EH (cell line): ENCODE measurements at regions not wholly inside any gene's neighbourhood (a gene's known extent, or its start where the extent isn't known, plus 50 kb on each side); places are given as distances from the start of the nearest gene placed in this dataset.

Experiments used
- DNase-seq: peaks from one replicate; pipeline ENCODE4 v3.0.0-alpha.2; 2015; ENCODE audit warnings: low read depth

- no peak for DNase-seq
Observed at GRCh38 chr4:119823891-119824290, 195.3 kb upstream of the PDE5A start.

DNA sequence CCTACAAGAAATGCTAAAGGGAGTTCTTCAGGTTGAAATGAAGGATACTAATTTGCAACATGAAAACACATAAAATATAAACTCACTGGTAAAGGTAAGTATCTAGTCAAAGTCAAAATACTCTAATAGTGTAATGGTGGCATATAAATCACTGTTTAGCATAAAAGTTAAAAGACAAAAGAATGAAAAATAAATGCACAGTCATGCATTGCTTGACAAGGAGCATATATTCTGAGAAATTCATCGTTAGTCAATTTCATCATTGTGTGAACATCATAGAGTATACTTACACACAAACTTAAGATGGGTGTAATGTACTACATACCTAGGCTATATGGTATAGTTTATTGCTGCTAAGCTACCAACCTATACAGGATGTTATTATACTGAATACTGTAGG is 194.4 kb upstream of the PDE5A start:
- no peak for DNase-seq

DNA sequence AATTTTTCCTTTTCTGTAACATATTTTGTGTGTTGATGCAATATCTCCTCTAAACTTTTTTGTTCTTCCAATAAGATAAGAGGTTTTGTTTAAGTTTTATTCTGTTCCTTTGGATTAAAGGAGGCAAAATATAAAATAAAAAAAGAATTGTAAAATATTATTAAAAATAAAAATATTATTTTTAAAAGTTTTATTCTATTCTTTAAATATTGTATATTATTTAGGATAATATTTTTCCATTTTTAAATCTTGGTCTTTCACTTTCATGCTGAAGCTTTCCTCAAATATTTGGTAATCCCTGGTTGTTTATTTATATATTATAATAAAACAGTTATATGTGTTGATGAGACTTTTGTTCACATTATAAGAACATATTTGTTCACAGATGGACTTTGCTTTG is 187.9 kb upstream of the PDE5A start:
- DNase-seq = no peak

DNA sequence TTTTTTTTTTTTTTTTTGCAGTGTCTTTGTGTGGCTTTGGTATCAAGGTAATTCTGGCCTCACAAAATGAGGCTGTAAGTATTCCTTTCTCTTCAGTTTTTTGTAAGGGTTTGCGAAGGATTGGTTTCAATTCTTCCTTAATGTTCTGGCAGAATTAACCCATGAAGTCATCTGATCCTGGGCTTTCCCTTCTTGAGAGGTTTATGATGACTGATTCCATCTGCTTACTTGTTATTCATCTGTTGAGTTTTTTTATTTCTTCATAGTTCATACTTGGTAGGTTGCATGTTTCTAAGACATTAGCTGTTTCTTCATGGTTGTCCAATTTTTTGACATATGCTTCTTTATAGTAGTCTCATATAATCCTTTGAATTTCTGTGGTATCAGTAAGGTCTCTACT is 181.4 kb upstream of the PDE5A start:
- DNase-seq = no peak

GRCh38 chr4:119804404-119804803 is 175.8 kb upstream of the PDE5A start:
- no peak for DNase-seq

DNA sequence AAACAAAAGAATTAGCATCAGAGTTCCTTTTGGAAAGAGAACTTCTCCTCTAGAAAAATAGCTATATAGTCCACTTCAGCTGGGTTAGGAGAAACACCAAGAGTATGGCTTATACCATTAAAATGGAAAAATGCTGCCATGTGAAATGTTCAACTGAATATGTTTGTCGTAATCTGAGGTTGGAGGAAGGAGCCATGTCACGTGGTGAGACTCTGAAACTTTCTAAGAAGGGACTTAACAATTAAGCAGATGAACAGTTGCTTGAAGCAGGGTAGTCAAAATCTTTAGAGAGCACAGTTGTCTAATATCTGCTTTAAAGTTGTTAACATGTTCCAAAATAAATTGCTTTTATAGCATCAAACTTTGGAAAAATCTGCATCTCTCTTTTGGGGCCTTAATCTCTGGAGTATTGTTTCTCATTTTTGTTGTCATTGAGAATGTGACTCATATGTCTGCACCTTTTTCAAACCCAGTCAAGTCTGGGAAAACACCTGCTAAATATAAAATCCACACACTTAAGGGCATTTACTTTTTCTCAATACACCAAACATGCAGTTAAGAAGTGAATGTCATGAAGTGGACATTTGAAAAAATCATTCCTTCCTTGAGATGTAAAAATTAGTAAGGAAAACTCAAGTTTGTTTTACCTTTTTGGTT is 168.8 kb upstream of the PDE5A start:
- DNase-seq = no peak

DNA sequence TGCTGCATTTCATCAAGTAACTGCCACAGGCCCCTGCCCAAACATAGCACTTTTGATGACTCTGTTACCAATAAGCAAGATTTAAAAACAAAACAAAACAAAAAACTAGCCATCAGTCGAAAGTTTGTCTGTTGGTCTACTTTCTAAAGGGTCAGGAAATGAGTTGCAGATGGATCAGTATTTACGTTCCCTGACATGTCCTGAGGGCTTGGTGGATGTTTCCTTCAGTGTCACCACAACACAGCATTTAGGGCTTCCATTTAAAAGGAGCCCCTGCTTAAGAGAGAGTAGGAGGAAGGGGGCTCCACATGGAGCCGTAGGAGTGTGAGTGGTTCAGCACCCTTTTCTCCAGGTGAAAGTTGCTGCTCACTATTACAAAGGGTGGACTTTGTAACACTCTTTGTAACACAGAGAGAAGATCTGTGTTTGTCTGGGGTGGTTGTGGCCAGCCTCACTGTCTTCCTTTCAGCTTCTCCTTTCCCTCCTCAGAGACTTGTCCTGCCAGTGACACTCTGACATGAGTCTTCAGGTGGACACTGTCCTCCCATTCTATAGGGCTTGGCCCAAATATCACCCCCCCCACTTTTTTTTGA is 167.5 kb upstream of the PDE5A start:
- DNase-seq = peak; percentile 37

- no peak for DNase-seq
Observed at GRCh38 chr4:119794681-119795080, 166.1 kb upstream of the PDE5A start.

- DNase-seq = no peak
Observed at GRCh38 chr4:119794113-119794512, 165.5 kb upstream of the PDE5A start.

- no peak for DNase-seq
Observed at GRCh38 chr4:119788349-119789266, 160.0 kb upstream of the PDE5A start.

DNA sequence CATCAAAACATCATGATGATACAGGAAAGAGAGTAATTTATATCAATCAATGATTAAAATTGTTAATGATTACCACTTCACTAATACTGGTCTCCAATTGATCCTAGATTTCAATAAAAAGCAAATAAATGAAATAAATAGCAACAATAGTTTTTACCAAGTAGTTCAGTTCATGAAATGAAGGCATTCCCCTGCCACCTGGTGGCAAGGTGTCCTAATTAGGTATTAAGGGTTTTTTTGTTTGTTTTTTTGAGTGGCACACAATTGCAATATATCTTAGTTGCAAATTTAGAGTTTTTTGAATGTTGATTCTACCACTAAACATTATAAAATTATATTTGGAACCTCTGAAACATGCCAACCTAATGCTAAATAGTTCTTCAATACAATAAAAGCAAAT is 157.4 kb upstream of the PDE5A start:
- DNase-seq = peak; percentile 31

DNA sequence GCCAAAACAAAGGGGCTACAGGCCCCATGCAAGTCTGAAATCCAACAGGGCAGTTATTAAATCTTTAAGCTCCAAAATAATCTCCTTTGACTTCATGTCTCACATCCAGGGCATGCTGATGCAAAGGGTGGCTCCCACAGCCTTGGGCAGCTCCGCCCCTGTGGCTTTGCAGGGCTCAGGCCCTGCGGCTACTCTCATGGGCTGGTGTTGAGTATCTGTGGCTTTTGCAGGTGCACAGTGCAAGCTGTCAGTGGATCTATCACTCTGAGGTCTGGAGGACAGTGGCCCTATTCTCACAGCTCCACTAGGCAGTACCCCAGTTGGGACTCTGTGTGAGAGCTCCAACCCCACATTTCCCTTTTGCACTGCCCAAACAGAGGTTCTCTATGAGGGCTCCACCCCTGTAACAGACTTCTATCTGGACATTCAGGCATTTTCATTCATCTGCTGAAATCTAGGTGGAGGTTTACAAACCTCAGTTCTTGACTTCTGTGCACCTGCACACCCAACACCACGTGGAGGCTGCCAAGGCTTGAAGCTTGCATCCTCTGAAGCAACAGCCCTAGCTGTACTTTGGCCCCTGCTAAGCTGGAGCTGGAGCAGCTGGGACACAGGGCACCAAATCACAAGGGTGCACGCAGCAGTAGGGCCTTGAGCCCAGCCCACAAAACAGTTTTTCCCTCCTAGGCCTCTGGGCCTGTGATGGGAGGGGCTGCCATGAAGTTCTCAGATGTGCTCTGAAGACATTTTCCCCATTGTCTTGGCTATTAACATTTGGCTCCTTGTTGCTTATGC is 154.8 kb upstream of the PDE5A start:
- no peak for DNase-seq

- no peak for DNase-seq
Observed at GRCh38 chr4:119781044-119781443, 152.4 kb upstream of the PDE5A start.

GRCh38 chr4:119774840-119775239 is 146.2 kb upstream of the PDE5A start:
- DNase-seq = no peak

DNA sequence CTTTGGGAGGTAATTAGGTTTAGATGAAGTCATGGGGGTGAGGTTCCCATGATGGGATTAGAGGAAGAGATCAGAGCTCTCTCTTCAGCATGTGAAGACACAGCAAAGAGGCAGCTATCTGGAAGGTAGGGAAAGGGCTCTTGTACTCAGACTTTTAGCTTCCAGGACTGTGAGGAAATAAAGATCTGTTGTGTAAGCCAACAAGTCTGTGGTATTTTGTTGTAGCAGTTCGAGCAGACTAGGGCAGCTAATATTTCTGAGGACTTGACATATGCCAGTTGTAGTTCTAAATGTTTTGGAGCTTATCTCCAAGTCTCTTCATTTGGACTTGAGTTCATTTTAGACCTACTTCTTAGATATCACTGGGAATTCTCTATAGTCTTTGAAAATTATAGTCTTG is 137.3 kb upstream of the PDE5A start:
- no peak for DNase-seq

DNA sequence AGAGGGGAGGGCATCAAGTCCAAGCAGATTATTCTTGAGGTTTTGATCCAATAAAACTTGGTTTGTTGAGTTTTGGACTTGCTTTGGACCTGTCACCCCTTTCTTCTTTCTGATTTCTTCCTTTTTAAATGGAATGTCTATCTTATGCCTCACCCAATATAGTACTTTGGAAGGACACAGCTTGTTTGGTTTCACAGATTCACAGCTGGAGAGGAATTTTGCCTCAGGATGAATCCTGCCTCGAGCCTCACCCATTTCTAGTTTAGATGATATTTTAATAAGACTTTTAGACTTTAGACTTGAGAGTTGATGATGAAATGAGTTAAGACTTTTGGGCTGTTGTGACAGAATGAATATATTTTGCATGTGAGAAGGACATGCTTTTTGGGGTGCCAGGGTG is 136.9 kb upstream of the PDE5A start:
- DNase-seq = peak; percentile 47

DNA sequence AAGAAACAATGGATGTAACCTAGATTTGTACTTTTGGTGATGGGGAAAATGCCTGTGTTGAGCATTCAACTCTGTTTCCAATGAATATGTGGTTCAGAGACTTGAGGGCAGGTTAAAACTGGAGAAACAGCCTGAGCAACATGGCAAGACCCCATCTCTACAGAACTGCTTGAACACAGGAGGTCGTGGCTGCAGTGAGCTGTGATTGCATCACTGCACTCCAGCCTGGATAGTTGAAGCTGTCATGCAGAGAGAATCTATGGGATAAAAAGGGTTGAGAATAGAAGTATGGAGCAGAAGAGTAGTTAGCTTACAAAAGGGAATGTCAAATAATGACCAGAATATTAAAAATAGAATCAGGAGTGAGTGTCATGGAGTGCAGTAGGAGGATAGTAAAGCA is 134.8 kb upstream of the PDE5A start:
- DNase-seq = no peak

DNA sequence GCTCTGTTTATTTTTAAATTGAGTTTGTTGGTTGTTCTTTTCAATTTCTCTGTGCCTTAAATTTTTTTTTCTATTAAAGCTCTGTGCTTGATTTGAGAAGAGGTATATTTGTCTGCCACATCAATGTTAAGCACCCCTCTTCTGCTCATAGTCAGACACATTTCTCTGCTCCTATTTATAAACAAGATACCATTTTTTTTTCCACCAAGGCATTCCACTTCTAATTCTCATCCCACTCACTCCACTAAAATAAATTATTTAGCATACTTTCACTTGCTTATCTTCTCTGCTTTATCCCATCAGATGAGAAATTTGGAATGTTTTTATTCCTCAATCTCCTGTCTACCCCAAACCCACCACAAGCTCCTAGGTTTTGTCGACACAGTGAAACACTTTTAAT is 127.0 kb upstream of the PDE5A start:
- no peak for DNase-seq

GRCh38 chr4:119752936-119753335 is 124.3 kb upstream of the PDE5A start:
- no peak for DNase-seq

DNA sequence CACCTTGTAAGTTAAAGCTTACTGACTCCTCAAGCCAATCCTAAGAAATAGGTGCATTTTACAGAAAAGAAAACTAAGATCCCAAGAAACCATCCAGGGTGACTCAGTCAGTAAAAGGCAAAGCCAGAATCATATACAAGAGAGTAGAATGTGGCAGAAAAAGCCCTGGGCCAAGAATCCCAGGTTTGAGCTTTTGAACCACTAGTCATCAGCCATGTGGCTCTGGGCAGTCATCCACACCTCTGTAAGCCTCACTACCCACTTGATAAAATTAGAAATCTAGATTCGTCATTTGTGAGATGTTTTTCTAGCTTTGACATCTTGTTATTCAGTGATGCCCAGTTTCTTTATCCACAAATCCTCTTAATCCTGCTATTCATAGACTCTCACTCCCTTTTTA is 122.2 kb upstream of the PDE5A start:
- DNase-seq = peak; percentile 73

- DNase-seq = no peak
Observed at GRCh38 chr4:119750048-119750447, 121.4 kb upstream of the PDE5A start.

DNA sequence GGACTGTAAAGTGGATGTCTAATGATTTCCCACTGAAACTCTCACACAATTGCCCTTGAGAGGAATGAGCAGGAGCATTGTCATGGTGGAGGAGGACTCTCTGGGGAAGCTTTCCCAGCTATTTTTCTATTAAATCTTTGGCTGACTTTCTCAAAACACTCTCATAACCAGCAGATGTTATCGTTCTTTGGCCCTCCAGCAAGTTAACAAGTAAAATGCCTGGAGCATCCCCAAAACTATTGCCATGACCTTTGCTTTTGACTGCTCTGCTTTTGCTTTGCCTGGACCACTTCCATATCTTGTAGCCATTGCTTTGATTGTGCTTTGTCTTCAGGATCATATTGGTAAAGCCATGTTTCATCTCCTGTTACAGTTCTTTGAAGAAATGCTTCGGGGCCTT is 120.2 kb upstream of the PDE5A start:
- DNase-seq = peak; percentile 95
